Mucosa of stomach (tissue), 1 donor: ENCODE measurements at regions not wholly inside any gene's neighbourhood (a gene's known extent, or its start where the extent isn't known, plus 50 kb on each side); places are given as distances from the start of the nearest gene placed in this dataset.
A peak's percentile ranks its signal among the peaks of the same experiment; 100 is the strongest.

Experiments
- H3K27me3 ChIP-seq: one replicate; pipeline ENCODE4 v1.7.0; 2013; ENCODE audit warnings: mild to moderate bottlenecking, low read length; ENCODE audit not compliant: control insufficient read depth, insufficient read depth
- H3K36me3 ChIP-seq: one replicate; pipeline ENCODE4 v1.7.0; 2013; ENCODE audit warnings: low read length; ENCODE audit not compliant: control insufficient read depth, insufficient read depth
- H3K4me1 ChIP-seq: one replicate; pipeline ENCODE4 v1.7.0; 2013; ENCODE audit warnings: mild to moderate bottlenecking, low read length; ENCODE audit not compliant: control insufficient read depth, insufficient read depth
- H3K4me3 ChIP-seq: one replicate; pipeline ENCODE4 v1.7.0; 2013; ENCODE audit warnings: low read length
- H3K9ac ChIP-seq: one replicate; pipeline ENCODE4 v1.7.0; 2013; ENCODE audit warnings: mild to moderate bottlenecking, low read length, moderate library complexity
- H3K9me3 ChIP-seq: one replicate; pipeline ENCODE4 v1.7.0; 2013; ENCODE audit warnings: mild to moderate bottlenecking, low read length, moderate library complexity; ENCODE audit not compliant: control insufficient read depth
- donor health status: Pancreatic carcinoma.

DNA sequence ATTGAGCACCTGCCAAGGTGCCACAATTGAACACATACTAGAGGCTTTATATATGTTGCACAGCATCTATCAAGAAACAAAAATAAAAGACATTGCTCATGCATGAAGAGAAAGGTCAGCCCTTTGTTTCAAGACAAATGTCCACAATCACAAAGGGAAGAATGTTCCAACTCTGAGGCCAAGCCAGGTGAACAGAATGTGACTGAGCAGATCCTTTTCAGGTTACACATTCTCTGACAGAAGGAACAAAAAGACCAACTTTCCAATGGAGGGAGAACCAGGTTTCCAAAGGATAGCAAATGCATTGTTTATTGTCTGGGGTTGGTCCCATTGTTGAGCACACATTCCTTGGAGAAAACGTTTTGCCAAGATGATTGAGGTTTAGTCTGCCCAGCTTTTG is 50.2 kb upstream of the FAM174B start:
- Histone ChIP-seq H3K27me3 (no peaks in the 10 kb centered on the region), H3K4me3 (no peak overlapping the region), H3K9ac (no peak overlapping the region), H3K9me3 (no peaks in the 10 kb centered on the region), H3K4me1 (no peaks in the 10 kb centered on the region), H3K36me3 (no peaks in the 10 kb centered on the region)

DNA sequence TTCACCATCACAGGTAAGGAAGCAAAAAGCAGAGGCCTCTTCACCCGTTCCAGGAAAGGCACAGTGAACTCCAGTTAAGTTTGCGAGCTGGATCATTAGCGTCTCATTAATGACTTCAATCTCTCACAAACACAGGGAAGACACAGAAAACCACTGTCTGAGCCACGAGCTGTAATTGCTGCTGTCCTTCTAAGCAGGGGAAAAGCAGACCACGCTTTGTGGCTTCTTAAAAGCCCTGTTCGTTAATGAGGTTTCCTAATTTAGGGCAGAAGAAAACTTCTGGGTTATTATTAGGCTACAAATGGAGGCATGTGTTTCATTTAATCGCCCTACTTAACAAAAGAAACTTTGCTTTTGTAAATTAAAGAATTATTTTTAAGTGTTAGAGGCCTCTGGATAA is 50.6 kb upstream of the FAM174B start:
- Histone ChIP-seq H3K9me3 (no peaks in the 10 kb centered on the region), H3K9ac (no peak overlapping the region), H3K4me1 (no peaks in the 10 kb centered on the region), H3K36me3 (no peaks in the 10 kb centered on the region), H3K27me3 (no peaks in the 10 kb centered on the region), H3K4me3 (no peak overlapping the region)

DNA sequence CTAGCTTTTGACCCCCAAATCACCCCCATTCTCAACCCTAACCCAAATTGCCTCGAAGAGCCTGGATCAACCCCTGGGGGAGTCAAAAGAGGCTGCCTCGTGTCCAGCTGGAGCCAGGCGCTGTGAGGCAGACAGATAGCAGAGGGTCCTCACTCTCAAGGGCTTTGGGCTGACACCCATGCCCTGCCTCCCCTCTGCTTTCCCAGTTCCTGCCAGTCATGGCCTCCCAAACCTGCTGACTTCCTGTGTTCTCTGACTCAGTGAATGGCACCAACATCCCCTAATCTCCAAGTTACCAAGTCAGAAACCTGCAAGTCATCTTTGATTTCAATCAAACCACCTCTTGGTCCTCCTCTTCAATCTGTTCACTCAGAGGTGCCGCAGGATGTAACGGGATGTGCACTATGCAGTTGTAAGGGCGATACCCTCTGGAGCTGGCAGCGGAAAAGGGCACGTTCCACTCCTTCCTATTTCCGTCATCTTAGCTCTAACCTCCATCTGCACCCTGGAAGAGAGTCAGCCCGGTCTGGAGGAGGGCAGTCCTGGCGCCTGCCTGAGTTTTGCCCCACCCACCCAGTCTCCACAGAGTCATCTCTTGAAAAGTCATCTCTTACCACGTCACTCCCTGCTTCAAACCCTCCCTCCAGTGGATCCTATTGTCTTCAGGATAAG is 52.4 kb upstream of the FAM174B start:
- Histone ChIP-seq H3K4me3 (no peak overlapping the region), H3K27me3 (no peaks in the 10 kb centered on the region), H3K36me3 (no peaks in the 10 kb centered on the region), H3K4me1 (no peaks in the 10 kb centered on the region), H3K9me3 (no peaks in the 10 kb centered on the region), H3K9ac (no peak overlapping the region)

DNA sequence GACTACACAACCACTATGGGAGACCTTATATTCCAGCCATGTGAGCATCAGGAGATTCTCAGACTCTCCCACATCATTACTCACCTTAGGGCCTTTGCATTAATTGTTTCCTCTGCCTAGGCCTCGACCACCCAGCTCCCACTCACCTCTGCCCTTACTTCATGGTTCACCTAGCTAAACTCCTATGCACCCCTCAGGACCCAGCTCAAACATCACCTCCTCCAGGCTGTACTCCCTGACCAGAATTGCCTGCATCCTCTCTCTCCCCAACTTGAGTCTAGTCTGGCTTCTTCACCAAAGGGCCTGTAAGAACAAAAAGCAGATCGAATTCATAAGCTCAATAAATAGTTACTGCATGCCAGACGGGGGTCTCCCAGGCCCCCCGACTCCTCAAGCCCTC is 53.1 kb upstream of the FAM174B start:
- Histone ChIP-seq H3K4me3 (no peak overlapping the region), H3K4me1 (no peaks in the 10 kb centered on the region), H3K36me3 (no peaks in the 10 kb centered on the region), H3K27me3 (no peaks in the 10 kb centered on the region), H3K9ac (no peak overlapping the region), H3K9me3 (no peaks in the 10 kb centered on the region)

DNA sequence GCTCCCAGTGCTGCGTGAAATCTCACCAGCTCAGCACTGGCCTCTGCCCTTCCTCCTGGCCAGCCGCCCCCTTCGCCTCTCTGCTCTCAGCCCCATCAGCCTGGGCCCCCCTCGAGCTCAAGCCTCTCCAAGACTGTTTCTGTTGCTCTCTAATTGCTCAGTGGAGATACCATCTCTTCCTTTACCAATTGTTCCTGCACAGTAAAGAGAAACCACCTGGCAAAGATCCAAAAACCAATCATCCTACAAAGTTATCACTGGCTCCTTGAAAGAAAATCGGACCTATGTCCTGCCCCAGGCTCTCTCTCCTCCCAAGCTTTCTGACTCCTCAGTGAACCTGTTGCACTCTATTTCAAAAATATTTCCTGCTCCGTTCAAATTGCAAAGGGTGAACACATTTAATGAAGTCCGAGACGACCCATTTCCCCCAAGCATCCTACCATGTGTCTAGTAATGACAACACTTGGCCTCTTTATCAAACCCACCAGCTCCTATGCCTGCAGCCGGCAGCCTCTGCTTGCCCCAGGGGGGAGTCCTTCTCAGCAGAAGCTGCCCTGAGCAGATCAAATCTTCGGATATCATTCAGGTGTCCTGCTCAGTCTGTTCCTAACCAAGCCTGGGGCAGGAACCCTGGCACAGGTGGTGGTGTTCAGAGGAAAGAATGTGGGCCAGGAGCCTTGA is 53.7 kb upstream of the FAM174B start:
- H3K4me3 ChIP-seq = no peak overlapping the region
- H3K27me3 ChIP-seq = peaks cover 3% of the 10 kb centered on the region
- no peaks in the 10 kb centered on the region for H3K4me1 ChIP-seq
- no peaks in the 10 kb centered on the region for H3K36me3 ChIP-seq
- no peak overlapping the region for H3K9ac ChIP-seq
- no peaks in the 10 kb centered on the region for H3K9me3 ChIP-seq

DNA sequence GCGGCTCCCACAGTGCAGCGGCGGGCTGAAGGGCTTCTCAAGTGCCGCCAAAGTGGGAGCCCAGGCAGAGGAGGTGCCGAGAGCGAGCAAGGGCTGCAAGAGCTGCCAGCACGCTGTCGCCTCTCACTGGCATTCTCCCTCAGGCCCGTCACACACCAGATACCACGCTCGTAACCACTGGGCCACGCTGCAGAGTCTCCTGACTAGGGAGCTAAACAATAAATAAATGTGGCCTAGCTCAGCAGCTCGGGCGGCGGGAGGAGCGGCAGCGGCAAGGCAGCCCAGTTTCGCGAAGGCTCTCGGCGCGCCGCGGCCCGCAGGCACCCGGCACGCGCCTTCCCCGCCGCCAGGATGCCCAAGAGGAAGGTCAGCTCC is 55.9 kb upstream of the FAM174B start:
- Histone ChIP-seq H3K9me3 (no peaks in the 10 kb centered on the region), H3K27me3 (peaks cover 3% of the 10 kb centered on the region), H3K36me3 (no peaks in the 10 kb centered on the region), H3K4me3 (no peak overlapping the region), H3K4me1 (no peaks in the 10 kb centered on the region), H3K9ac (no peak overlapping the region)

DNA sequence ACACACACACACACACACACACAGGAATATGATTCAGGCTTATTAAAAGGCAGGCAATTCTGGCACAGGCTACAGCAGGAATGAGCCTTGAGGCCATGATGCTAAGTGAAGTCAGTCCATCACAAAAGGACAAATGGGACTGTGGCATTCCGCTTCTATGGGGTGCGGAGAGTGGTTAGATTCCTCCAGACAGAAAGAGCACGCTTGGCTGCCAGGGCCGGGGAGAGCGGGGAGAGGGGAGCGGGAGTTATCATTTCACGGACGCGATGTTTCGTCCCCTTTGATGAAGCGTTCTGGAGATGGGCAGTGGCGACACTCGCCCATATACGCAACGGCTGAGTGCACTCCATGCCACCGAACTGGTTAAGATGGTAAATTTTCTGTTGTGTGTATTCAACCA is 58.5 kb upstream of the FAM174B start:
- no peaks in the 10 kb centered on the region for H3K36me3 ChIP-seq
- H3K27me3 ChIP-seq = peaks cover 3% of the 10 kb centered on the region
- H3K4me3 ChIP-seq = no peak overlapping the region
- H3K4me1 ChIP-seq = no peaks in the 10 kb centered on the region
- H3K9me3 ChIP-seq = no peaks in the 10 kb centered on the region
- peak overlapping the region; percentile 63 for H3K9ac ChIP-seq

DNA sequence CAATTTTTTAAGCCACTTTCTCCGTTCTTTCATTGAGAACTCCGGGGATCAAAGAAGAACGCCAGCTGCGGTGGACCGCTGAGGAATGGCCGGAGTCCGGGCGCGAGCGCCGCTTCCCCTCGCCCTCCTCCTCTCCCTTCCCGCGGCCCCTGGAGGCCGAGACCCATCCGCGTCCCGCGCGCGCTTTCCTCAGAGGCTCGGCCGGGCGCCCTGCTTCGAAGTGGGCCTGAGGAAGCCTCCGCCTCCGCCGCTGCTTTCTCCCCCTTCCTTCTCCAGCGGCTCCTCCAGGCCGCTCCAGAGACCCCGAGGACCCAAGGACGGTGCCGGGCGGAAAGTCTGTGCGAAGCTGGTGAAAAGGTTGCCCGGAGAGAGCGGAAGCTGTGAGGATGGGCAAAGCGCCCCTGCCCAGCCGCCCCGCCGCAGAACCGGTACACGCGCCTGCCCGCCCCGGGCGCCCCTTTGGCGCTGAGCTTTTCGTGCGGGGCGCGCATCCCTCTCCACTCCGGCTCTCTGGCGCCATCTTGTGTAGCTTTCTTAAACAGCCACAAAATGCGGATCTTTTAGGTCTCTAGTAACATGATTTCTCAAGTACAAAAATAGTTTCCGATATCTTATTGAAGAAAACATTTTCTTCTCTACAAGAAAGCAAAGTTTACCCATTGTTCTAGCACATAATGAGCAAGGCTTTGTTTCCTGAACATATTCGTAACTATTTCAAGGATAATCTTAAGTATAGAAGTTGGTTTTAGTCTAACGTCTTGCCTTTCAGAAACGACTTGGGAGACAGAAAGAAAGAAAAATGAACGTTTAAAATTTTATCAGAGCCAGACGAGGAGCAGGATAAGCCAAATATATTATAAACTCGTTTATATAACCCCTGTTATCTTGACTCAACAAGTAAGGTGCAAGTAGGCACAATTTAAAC is 59.2 kb upstream of the FAM174B start:
- peaks cover 3% of the 10 kb centered on the region for H3K27me3 ChIP-seq
- no peak overlapping the region for H3K4me3 ChIP-seq
- no peaks in the 10 kb centered on the region for H3K4me1 ChIP-seq
- H3K9ac ChIP-seq = peak overlapping the region; percentile 63
- H3K36me3 ChIP-seq = no peaks in the 10 kb centered on the region
- H3K9me3 ChIP-seq = no peaks in the 10 kb centered on the region

DNA sequence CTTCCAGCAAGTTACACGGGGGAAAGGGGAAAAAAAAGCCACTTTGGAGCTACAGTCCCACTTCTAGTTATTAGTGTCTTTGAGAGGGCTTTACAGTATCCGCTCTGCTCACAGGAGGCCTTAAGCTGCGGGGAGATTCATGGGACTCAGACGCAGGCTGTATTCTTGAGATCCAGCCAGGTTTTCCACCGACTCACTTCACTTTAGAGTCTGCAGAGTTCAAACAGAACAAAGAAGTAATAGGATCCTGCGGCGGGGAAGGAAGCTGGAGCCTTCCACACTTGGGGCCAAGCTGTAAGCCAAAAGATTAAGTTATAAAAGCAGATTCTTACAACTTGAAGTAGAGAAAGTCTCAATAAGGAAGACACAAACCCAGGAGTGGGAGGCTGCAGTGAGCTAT is 60.2 kb upstream of the FAM174B start:
- no peak overlapping the region for H3K9ac ChIP-seq
- H3K4me3 ChIP-seq = no peak overlapping the region
- no peaks in the 10 kb centered on the region for H3K4me1 ChIP-seq

DNA sequence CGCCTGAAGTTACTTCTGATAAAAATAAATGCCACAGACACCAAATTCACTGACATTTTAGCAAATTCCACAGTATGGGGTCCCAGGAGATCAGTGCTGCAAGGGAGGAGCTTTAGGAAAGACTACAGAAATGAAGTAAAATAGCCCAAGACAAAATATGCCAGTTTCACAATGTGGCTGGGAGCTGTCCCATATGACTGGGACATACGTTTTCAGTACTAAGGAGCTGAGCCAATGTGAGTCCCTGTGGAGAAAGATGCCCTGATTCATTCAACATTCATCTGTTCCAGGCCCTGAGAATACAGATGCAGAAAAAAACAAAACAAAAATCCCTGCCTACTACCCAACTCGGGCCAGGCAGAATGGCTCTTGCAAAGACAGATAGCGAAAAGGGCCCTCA is 63.4 kb upstream of the FAM174B start:
- Histone ChIP-seq H3K9ac (no peak overlapping the region), H3K27me3 (peaks cover 2% of the 10 kb centered on the region), H3K4me3 (no peak overlapping the region), H3K36me3 (no peaks in the 10 kb centered on the region), H3K4me1 (no peaks in the 10 kb centered on the region), H3K9me3 (no peaks in the 10 kb centered on the region)

More for the DNA sequence above, 60.2 kb upstream of the FAM174B start:
- no peaks in the 10 kb centered on the region for H3K36me3 ChIP-seq
- peaks cover 3% of the 10 kb centered on the region for H3K27me3 ChIP-seq
- no peaks in the 10 kb centered on the region for H3K9me3 ChIP-seq

DNA sequence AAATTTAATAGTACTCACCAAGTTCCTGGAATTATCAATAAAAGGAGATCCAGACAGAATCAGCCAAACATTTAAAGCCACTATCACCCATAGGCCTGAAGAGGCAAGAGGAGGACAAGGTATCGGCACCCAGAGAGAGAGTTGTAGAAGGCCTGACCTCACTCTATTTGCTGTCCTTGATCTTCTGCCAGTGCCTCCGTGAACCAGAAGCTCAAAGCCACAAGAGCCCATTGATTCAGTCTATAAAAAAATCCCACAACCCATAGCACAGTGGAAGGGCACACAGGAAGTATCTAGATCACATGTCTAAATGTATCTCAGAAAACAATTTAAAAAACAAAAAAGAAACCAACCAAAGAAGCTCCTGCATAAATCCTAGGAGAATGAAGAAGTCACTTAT is 68.6 kb upstream of the FAM174B start:
- no peak overlapping the region for H3K4me3 ChIP-seq

DNA sequence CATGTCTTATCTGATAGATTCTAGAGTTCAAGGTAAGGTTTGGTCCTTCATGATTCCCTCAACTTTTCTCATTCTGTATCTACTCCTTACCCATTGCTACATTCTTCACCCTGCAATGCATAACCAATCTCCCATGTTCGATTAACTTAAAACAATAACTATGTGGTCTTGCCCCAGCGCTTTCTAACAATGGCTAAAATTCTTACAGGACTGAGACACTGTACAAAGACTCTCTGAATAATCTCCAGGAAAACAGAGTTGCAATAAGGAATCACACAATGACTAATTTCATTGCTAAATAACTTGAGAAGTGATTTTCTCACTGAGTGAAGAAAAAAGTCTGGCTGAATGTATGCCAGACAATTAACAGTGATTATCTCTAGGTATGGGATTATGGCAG is 69.6 kb upstream of the FAM174B start:
- H3K4me3 ChIP-seq = no peak overlapping the region
- H3K9ac ChIP-seq = no peak overlapping the region
- H3K36me3 ChIP-seq = no peaks in the 10 kb centered on the region
- no peaks in the 10 kb centered on the region for H3K27me3 ChIP-seq
- no peaks in the 10 kb centered on the region for H3K9me3 ChIP-seq
- no peaks in the 10 kb centered on the region for H3K4me1 ChIP-seq

More for the DNA sequence above, 68.6 kb upstream of the FAM174B start:
- H3K9me3 ChIP-seq = no peaks in the 10 kb centered on the region
- H3K9ac ChIP-seq = no peak overlapping the region
- H3K4me1 ChIP-seq = no peaks in the 10 kb centered on the region
- no peaks in the 10 kb centered on the region for H3K27me3 ChIP-seq
- no peaks in the 10 kb centered on the region for H3K36me3 ChIP-seq
